GM21786 (cell line): ENCODE measurements at regions not wholly inside any gene's neighbourhood (a gene's known extent, or its start where the extent isn't known, plus 50 kb on each side); places are given as distances from the start of the nearest gene placed in this dataset.

ENCODE experiments used
- ATAC-seq: cut with Tn5 transposase; IDR thresholded peaks from one replicate; pipeline ENCODE4 v1.9.1; 2021; ENCODE audit not compliant: unreplicated experiment

- ATAC-seq = peak; percentile 87
These were observed 61.4 kb upstream of the GPR158 start for GRCh38 chr10:25113191-25114035.

- ATAC-seq = no peak
These were observed 60.8 kb upstream of the GPR158 start for GRCh38 chr10:25114036-25114411.

GRCh38 chr10:25117757-25118156, 57.0 kb upstream of the GPR158 start:
- no peak for ATAC-seq

GRCh38 chr10:25120188-25120587, 54.6 kb upstream of the GPR158 start:
- ATAC-seq = no peak
